KOPT-K1 (cell line): ENCODE measurements at regions not wholly inside any gene's neighbourhood (a gene's known extent, or its start where the extent isn't known, plus 50 kb on each side); places are given as distances from the start of the nearest gene placed in this dataset.

ENCODE experiments used
- H3K27ac ChIP-seq: fragments of 200-600 bp; sonication (generic); 2 replicates; pipeline ENCODE4 v1.5.1; 2016; ENCODE audit warnings: antibody characterized with exemption, mild to moderate bottlenecking, low read depth, low read length; ENCODE audit not compliant: poor library complexity, severe bottlenecking
- H3K36me3 ChIP-seq: fragments of 200-600 bp; sonication (generic); 2 replicates; pipeline ENCODE4 v1.5.1; 2017; ENCODE audit warnings: antibody characterized with exemption, mild to moderate bottlenecking, low read length, moderate library complexity; ENCODE audit not compliant: insufficient read depth
- H3K9me3 ChIP-seq: fragments of 200-600 bp; sonication (generic); 2 replicates; pipeline ENCODE4 v1.5.1; 2017; ENCODE audit warnings: antibody characterized with exemption, low read length, mild to moderate bottlenecking; ENCODE audit not compliant: insufficient read depth, poor library complexity, severe bottlenecking

GRCh38 chr14:55864890-55865655 is 253.1 kb upstream of the PELI2 start:
- Histone ChIP-seq H3K9me3 (peaks cover 9% of the 10 kb centered on the region), H3K27ac (no peak overlapping the region), H3K36me3 (no peaks in the 10 kb centered on the region)

GRCh38 chr14:55867311-55867710 is 250.9 kb upstream of the PELI2 start:
- H3K27ac ChIP-seq = no peak overlapping the region

GRCh38 chr14:55867719-55868118 is 250.5 kb upstream of the PELI2 start:
- Histone ChIP-seq H3K9me3 (no peaks in the 10 kb centered on the region), H3K36me3 (no peaks in the 10 kb centered on the region)

More at GRCh38 chr14:55867311-55867710, 250.9 kb upstream of the PELI2 start:
- H3K36me3 ChIP-seq = no peaks in the 10 kb centered on the region
- H3K9me3 ChIP-seq = no peaks in the 10 kb centered on the region

GRCh38 chr14:55869397-55870049 is 248.7 kb upstream of the PELI2 start:
- Histone ChIP-seq H3K27ac (no peak overlapping the region), H3K36me3 (no peaks in the 10 kb centered on the region), H3K9me3 (no peaks in the 10 kb centered on the region)

More at GRCh38 chr14:55867719-55868118, 250.5 kb upstream of the PELI2 start:
- H3K27ac ChIP-seq = no peak overlapping the region

GRCh38 chr14:55873169-55873568 is 245.0 kb upstream of the PELI2 start:
- H3K27ac ChIP-seq = no peak overlapping the region
- no peaks in the 10 kb centered on the region for H3K9me3 ChIP-seq
- no peaks in the 10 kb centered on the region for H3K36me3 ChIP-seq

- H3K9me3 ChIP-seq = no peaks in the 10 kb centered on the region
- H3K36me3 ChIP-seq = no peaks in the 10 kb centered on the region
- H3K27ac ChIP-seq = no peak overlapping the region
Observed at GRCh38 chr14:55874785-55875184, 243.4 kb upstream of the PELI2 start.

GRCh38 chr14:55877942-55878341 is 240.3 kb upstream of the PELI2 start:
- Histone ChIP-seq H3K36me3 (no peaks in the 10 kb centered on the region), H3K27ac (no peak overlapping the region), H3K9me3 (no peaks in the 10 kb centered on the region)

- no peaks in the 10 kb centered on the region for H3K9me3 ChIP-seq
- H3K27ac ChIP-seq = no peak overlapping the region
- no peaks in the 10 kb centered on the region for H3K36me3 ChIP-seq
Observed at GRCh38 chr14:55881577-55882241, 236.5 kb upstream of the PELI2 start.

GRCh38 chr14:55884819-55885218 is 233.4 kb upstream of the PELI2 start:
- no peaks in the 10 kb centered on the region for H3K36me3 ChIP-seq
- H3K9me3 ChIP-seq = no peaks in the 10 kb centered on the region
- no peak overlapping the region for H3K27ac ChIP-seq

GRCh38 chr14:55889124-55889523 is 229.1 kb upstream of the PELI2 start:
- Histone ChIP-seq H3K36me3 (no peaks in the 10 kb centered on the region), H3K27ac (no peak overlapping the region), H3K9me3 (no peaks in the 10 kb centered on the region)

- no peaks in the 10 kb centered on the region for H3K36me3 ChIP-seq
- no peak overlapping the region for H3K27ac ChIP-seq
- no peaks in the 10 kb centered on the region for H3K9me3 ChIP-seq
Observed at GRCh38 chr14:55891692-55892091, 226.5 kb upstream of the PELI2 start.

- Histone ChIP-seq H3K27ac (no peak overlapping the region), H3K9me3 (no peaks in the 10 kb centered on the region), H3K36me3 (no peaks in the 10 kb centered on the region)
Observed at GRCh38 chr14:55892906-55893305, 225.3 kb upstream of the PELI2 start.

- H3K36me3 ChIP-seq = no peaks in the 10 kb centered on the region
- H3K9me3 ChIP-seq = no peaks in the 10 kb centered on the region
- H3K27ac ChIP-seq = no peak overlapping the region
Observed at GRCh38 chr14:55893705-55894104, 224.5 kb upstream of the PELI2 start.

- Histone ChIP-seq H3K36me3 (no peaks in the 10 kb centered on the region), H3K27ac (no peak overlapping the region), H3K9me3 (no peaks in the 10 kb centered on the region)
Observed at GRCh38 chr14:55897031-55897430, 221.2 kb upstream of the PELI2 start.

- Histone ChIP-seq H3K9me3 (no peaks in the 10 kb centered on the region), H3K27ac (no peak overlapping the region), H3K36me3 (no peaks in the 10 kb centered on the region)
Observed at GRCh38 chr14:55898938-55899337, 219.3 kb upstream of the PELI2 start.
